DND-41 (cell line): ENCODE measurements at regions not wholly inside any gene's neighbourhood (a gene's known extent, or its start where the extent isn't known, plus 50 kb on each side); places are given as distances from the start of the nearest gene placed in this dataset.
A peak's percentile ranks its signal among the peaks of the same experiment; 100 is the strongest.

Source experiments
- ATAC-seq: fragments of 200-7000 bp; cut with Tn5 transposase; 3 replicates; pipeline ENCODE4 v1.9.1; 2021; ENCODE audit warnings: low read depth; ENCODE audit not compliant: insufficient read depth
- DNase-seq: peaks from one replicate; pipeline ENCODE4 v3.0.0-alpha.2; 2020
- H2AFZ ChIP-seq: 2 replicates; pipeline ENCODE4 v1.6.0; 2012; ENCODE audit warnings: low read depth, low read length
- H3K27ac ChIP-seq: 2 replicates; pipeline ENCODE4 v1.5.1; 2012; ENCODE audit warnings: low read length, inconsistent platforms
- H3K27me3 ChIP-seq: fragments of 200-600 bp; sonication (generic); 2 replicates; pipeline ENCODE4 v1.6.0; 2012; ENCODE audit warnings: low read length, mild to moderate bottlenecking, inconsistent platforms; ENCODE audit not compliant: insufficient read depth, poor library complexity
- H3K36me3 ChIP-seq: 2 replicates; pipeline ENCODE4 v1.5.1; 2012; ENCODE audit warnings: low read length, inconsistent platforms; ENCODE audit not compliant: insufficient read depth
- H3K4me1 ChIP-seq: 2 replicates; pipeline ENCODE4 v1.5.1; 2012; ENCODE audit warnings: mild to moderate bottlenecking, low read length; ENCODE audit not compliant: insufficient read depth
- H3K4me2 ChIP-seq: 2 replicates; pipeline ENCODE4 v1.6.0; 2012; ENCODE audit warnings: mild to moderate bottlenecking, moderate library complexity, low read length, inconsistent platforms; ENCODE audit not compliant: insufficient read depth
- H3K4me3 ChIP-seq, 2 experiments: fragments of 200-600 bp in 1 of 2; shearing (Covaris generic) in 1 of 2; 2 replicates each; pipeline ENCODE4 v1.5.1; 2012 to 2016; ENCODE audit warnings: inconsistent platforms in 2 of 2, low read length in 2 of 2, mild to moderate bottlenecking in 2 of 2, low read depth in 1 of 2, moderate library complexity in 1 of 2
- H3K79me2 ChIP-seq: 2 replicates; pipeline ENCODE4 v1.6.0; 2012; ENCODE audit warnings: low read length, inconsistent platforms; ENCODE audit not compliant: insufficient read depth
- H3K9ac ChIP-seq: 2 replicates; pipeline ENCODE4 v1.6.0; 2012; ENCODE audit warnings: low read depth, mild to moderate bottlenecking, inconsistent platforms, low read length, moderate library complexity
- H3K9me3 ChIP-seq: 2 replicates; pipeline ENCODE4 v1.5.1; 2012; ENCODE audit warnings: low read length, moderate library complexity, mild to moderate bottlenecking, inconsistent platforms; ENCODE audit not compliant: insufficient read depth, severe bottlenecking
- H4K20me1 ChIP-seq: 2 replicates; pipeline ENCODE4 v1.6.0; 2012; ENCODE audit warnings: low read length; ENCODE audit not compliant: insufficient read depth
- EZH2 ChIP-seq: IDR thresholded peaks from 3 replicates; pipeline ENCODE4 v1.6.1; 2012; ENCODE audit warnings: borderline replicate concordance, low read depth, mild to moderate bottlenecking, moderate library complexity, low read length, inconsistent platforms; ENCODE audit not compliant: severe bottlenecking
- TF ChIP-seq, protein P1 (sequence below): IDR thresholded peaks from 2 replicates; pipeline ENCODE4 v1.5.1; 2012; ENCODE audit warnings: borderline replicate concordance, low read length, moderate library complexity, mild to moderate bottlenecking; ENCODE audit not compliant: poor library complexity, severe bottlenecking; ENCODE audit errors: extremely low read depth

DNA sequence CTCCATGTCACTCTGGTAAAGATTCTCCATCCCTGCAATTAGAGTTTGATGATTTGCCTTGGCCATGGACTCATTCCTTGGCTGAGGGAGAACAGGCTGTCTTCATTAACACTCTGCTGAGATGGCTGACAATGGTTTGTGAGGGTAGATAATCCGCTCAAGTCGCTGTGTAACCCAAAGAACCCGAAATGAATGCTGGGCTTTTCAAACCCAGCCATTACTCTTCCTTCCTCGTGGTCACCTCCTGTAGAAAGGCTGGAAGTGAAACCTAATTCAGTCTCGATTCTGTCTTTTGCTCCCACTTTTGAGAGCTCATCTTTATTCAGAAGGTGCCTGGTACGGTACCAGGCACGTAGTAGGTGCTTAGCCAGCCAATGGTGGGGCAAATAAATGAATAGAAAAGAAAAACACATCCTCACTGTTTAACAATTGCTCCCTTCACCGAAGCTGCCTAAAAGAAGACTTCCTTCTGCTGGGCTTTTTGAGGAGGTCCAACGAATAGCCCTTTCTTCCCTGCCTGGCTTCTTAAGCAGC, 190.2 kb downstream of the BCAS1 start:
- peaks cover 8% of the 10 kb centered on the region for H3K4me1 ChIP-seq
- H3K4me3 ChIP-seq = no peak overlapping the region
- H3K9ac ChIP-seq = no peak overlapping the region
- H4K20me1 ChIP-seq = no peaks in the 10 kb centered on the region
- H3K27me3 ChIP-seq = no peaks in the 10 kb centered on the region
- no peaks in the 10 kb centered on the region for H3K9me3 ChIP-seq
- H3K4me2 ChIP-seq = no peak overlapping the region
- H3K79me2 ChIP-seq = no peaks in the 10 kb centered on the region
- no peak overlapping the region for H2AFZ ChIP-seq
- H3K36me3 ChIP-seq = no peaks in the 10 kb centered on the region
- TF ChIP-seq, protein P1, sequence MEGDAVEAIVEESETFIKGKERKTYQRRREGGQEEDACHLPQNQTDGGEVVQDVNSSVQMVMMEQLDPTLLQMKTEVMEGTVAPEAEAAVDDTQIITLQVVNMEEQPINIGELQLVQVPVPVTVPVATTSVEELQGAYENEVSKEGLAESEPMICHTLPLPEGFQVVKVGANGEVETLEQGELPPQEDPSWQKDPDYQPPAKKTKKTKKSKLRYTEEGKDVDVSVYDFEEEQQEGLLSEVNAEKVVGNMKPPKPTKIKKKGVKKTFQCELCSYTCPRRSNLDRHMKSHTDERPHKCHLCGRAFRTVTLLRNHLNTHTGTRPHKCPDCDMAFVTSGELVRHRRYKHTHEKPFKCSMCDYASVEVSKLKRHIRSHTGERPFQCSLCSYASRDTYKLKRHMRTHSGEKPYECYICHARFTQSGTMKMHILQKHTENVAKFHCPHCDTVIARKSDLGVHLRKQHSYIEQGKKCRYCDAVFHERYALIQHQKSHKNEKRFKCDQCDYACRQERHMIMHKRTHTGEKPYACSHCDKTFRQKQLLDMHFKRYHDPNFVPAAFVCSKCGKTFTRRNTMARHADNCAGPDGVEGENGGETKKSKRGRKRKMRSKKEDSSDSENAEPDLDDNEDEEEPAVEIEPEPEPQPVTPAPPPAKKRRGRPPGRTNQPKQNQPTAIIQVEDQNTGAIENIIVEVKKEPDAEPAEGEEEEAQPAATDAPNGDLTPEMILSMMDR = no peak
- TF ChIP-seq EZH2 = no peak
- no peak for ATAC-seq
- no peak overlapping the region for H3K27ac ChIP-seq
- DNase-seq = no peak

DNA sequence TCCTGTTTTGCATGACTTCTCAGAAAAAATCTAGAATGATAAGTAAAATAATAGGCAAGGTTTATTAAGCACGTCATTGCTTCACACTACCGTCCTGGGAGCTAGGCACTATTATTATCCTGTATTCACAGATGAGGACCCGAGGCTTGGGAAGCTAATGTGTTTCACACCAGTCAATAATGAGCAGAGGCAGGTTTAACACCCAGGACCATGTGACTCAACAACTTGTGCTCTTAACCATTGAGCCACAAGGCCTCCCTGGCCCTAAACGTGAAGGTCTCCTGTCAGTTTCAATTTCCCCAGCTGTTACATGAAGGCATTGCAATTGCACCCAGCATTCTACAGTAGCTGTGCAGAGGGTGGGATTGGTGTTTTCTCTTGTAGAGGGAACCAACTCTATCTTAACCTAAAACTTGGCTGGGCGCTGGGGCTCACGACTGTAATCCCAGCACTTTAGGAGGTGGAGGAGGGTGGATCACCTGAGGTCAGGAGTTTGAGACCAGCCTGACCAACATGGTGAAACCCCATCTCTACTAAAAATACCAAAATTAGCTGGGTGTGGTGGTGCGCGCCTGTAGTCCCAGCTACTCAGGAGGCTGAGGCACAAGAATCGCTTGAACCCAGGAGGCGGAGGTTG, 191.2 kb downstream of the BCAS1 start:
- H3K27ac ChIP-seq = no peak overlapping the region
- no peak overlapping the region for H3K4me3 ChIP-seq
- H3K79me2 ChIP-seq = no peaks in the 10 kb centered on the region
- H3K9ac ChIP-seq = no peak overlapping the region
- no peak overlapping the region for H2AFZ ChIP-seq
- no peak overlapping the region for H3K4me2 ChIP-seq
- peak; percentile 56; the same call in 2 of the 3 replicates for ATAC-seq
- no peaks in the 10 kb centered on the region for H3K36me3 ChIP-seq
- H3K27me3 ChIP-seq = no peaks in the 10 kb centered on the region
- H3K4me1 ChIP-seq = no peaks in the 10 kb centered on the region
- no peak for TF ChIP-seq EZH2
- TF ChIP-seq, protein P1 = no peak
- H3K9me3 ChIP-seq = no peaks in the 10 kb centered on the region
- H4K20me1 ChIP-seq = no peaks in the 10 kb centered on the region
- DNase-seq = no peak

DNA sequence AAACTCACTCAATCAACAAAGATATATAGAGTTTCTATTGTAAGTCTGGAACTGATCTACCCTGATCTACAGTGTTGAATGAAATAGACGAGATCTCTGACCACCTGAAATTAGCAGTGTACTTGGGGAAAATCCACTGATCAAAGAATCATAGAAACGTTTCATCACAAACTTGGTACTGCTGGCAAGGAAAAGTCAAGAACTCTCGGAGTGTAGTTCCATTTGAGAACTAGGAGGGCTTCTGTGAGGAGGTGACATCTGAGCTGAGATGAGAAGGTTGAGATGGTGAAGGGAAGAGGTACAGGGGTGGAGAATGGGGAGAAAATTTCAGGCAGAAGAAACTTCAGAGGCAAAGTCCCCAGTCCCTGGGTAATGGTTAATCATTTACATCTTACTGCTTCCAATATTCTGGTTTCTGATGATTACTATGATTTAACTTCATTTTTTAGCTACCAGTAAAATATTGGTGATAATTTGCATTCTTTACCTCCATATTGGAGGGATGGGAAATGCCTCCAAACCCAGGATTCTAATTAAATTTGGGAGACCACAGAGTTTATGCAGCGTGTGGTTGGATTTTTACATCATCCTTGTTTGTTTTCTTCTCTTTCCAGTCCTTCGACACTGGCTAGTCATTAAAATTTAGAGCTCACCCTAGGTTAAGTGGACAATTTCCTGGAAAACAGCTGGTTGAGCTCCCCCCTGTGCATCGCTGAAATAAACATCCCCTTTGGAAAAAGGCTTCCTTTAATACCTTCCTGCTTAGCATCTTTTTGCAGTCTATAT, 191.9 kb downstream of the BCAS1 start:
- H3K4me3 ChIP-seq = no peak overlapping the region
- no peaks in the 10 kb centered on the region for H4K20me1 ChIP-seq
- ATAC-seq (no peak), DNase-seq (no peak)
- peaks cover 3% of the 10 kb centered on the region for H3K4me1 ChIP-seq
- no peak overlapping the region for H2AFZ ChIP-seq
- no peak overlapping the region for H3K4me2 ChIP-seq
- no peaks in the 10 kb centered on the region for H3K36me3 ChIP-seq
- H3K9ac ChIP-seq = no peak overlapping the region
- H3K9me3 ChIP-seq = no peaks in the 10 kb centered on the region
- H3K27ac ChIP-seq = no peak overlapping the region
- no peaks in the 10 kb centered on the region for H3K79me2 ChIP-seq
- no peaks in the 10 kb centered on the region for H3K27me3 ChIP-seq
- TF ChIP-seq EZH2 = no peak
- TF ChIP-seq, protein P1 = no peak
